H9 (cell line): ENCODE measurements at regions not wholly inside any gene's neighbourhood (a gene's known extent, or its start where the extent isn't known, plus 50 kb on each side); places are given as distances from the start of the nearest gene placed in this dataset.

ENCODE experiments used
- DNase-seq: peaks from one replicate; pipeline ENCODE4 v3.0.0-alpha.2; 2017
- H2AFZ ChIP-seq: one replicate; pipeline ENCODE4 v1.6.1; 2013; ENCODE audit warnings: mild to moderate bottlenecking, low read length, control low read depth, moderate library complexity
- H2AK5ac ChIP-seq: 2 replicates; pipeline ENCODE4 v1.6.1; 2013; ENCODE audit warnings: low read length, control low read depth, mixed read lengths; ENCODE audit not compliant: insufficient read length
- H2BK120ac ChIP-seq: one replicate; pipeline ENCODE4 v1.6.1; 2013; ENCODE audit warnings: low read depth, mild to moderate bottlenecking, low read length, control low read depth, inconsistent platforms; ENCODE audit not compliant: poor library complexity, severe bottlenecking
- H2BK12ac ChIP-seq: 2 replicates; pipeline ENCODE4 v1.6.1; 2013; ENCODE audit warnings: low read length, control low read depth, mixed read lengths, low read depth; ENCODE audit not compliant: insufficient read length
- H2BK15ac ChIP-seq: 2 replicates; pipeline ENCODE4 v1.6.1; 2013; ENCODE audit warnings: low read depth, low read length, control low read depth
- H2BK20ac ChIP-seq: one replicate; pipeline ENCODE4 v1.6.1; 2013; ENCODE audit warnings: low read depth, mild to moderate bottlenecking, low read length, control low read depth, inconsistent platforms; ENCODE audit not compliant: poor library complexity, severe bottlenecking
- H2BK5ac ChIP-seq: 2 replicates; pipeline ENCODE4 v1.6.1; 2013; ENCODE audit warnings: low read length, control low read depth, mixed read lengths; ENCODE audit not compliant: insufficient read length
- H3K14ac ChIP-seq: 2 replicates; pipeline ENCODE4 v1.6.1; 2013; ENCODE audit warnings: low read length, control low read depth; ENCODE audit not compliant: insufficient read depth
- H3K18ac ChIP-seq: 2 replicates; pipeline ENCODE4 v1.6.1; 2013; ENCODE audit warnings: low read depth, mild to moderate bottlenecking, mixed read lengths, low read length, control low read depth; ENCODE audit not compliant: insufficient read length
- H3K23ac ChIP-seq: 2 replicates; pipeline ENCODE4 v1.6.1; 2013; ENCODE audit warnings: low read length, control low read depth, mixed read lengths, low read depth; ENCODE audit not compliant: insufficient read length
- H3K23me2 ChIP-seq: 2 replicates; pipeline ENCODE4 v1.6.1; 2013; ENCODE audit warnings: low read depth, mild to moderate bottlenecking, mixed read lengths, low read length, control low read depth; ENCODE audit not compliant: insufficient read length, poor library complexity, severe bottlenecking
- H3K27ac ChIP-seq: 2 replicates; pipeline ENCODE4 v1.5.1; 2013; ENCODE audit warnings: low read length, control low read depth, mixed read lengths, low read depth; ENCODE audit not compliant: insufficient read length
- H3K27me3 ChIP-seq: 2 replicates; pipeline ENCODE4 v1.6.1; 2013; ENCODE audit warnings: low read length, control low read depth, inconsistent platforms; ENCODE audit not compliant: insufficient read depth
- H3K4ac ChIP-seq: 2 replicates; pipeline ENCODE4 v1.6.1; 2013; ENCODE audit warnings: low read depth, mild to moderate bottlenecking, control low read depth, inconsistent platforms, low read length, moderate library complexity
- H3K4me1 ChIP-seq: 2 replicates; pipeline ENCODE4 v1.6.1; 2013; ENCODE audit warnings: low read length, control low read depth, inconsistent platforms; ENCODE audit not compliant: insufficient read depth
- H3K4me2 ChIP-seq: 2 replicates; pipeline ENCODE4 v1.6.1; 2013; ENCODE audit warnings: low read length, control low read depth, mixed read lengths; ENCODE audit not compliant: insufficient read length, insufficient read depth
- H3K56ac ChIP-seq: 2 replicates; pipeline ENCODE4 v1.6.1; 2013; ENCODE audit warnings: low read depth, mild to moderate bottlenecking, mixed read lengths, low read length, control low read depth; ENCODE audit not compliant: insufficient read length
- H3K79me1 ChIP-seq: 2 replicates; pipeline ENCODE4 v1.6.1; 2013; ENCODE audit warnings: low read depth, mild to moderate bottlenecking, moderate library complexity, low read length, control low read depth, inconsistent platforms; ENCODE audit not compliant: insufficient read depth, poor library complexity, severe bottlenecking
- H3K79me2 ChIP-seq: 2 replicates; pipeline ENCODE4 v1.6.1; 2013; ENCODE audit warnings: low read length, control low read depth, inconsistent platforms; ENCODE audit not compliant: insufficient read depth
- H3K9ac ChIP-seq: 2 replicates; pipeline ENCODE4 v1.6.1; 2013; ENCODE audit warnings: low read length, control low read depth, mixed read lengths; ENCODE audit not compliant: insufficient read length; ENCODE audit errors: extremely low read depth
- H3K9me3 ChIP-seq: one replicate; pipeline ENCODE4 v1.6.1; 2013; ENCODE audit warnings: low read depth, low read length, inconsistent platforms; ENCODE audit not compliant: control insufficient read depth
- H3T11ph ChIP-seq: one replicate; pipeline ENCODE4 v1.6.1; 2013; ENCODE audit warnings: mild to moderate bottlenecking, low read length, control low read depth, inconsistent platforms
- H4K20me1 ChIP-seq: one replicate; pipeline ENCODE4 v1.6.1; 2013; ENCODE audit not compliant: control insufficient read depth, insufficient read length, insufficient read depth
- H4K5ac ChIP-seq: 2 replicates; pipeline ENCODE4 v1.6.1; 2013; ENCODE audit warnings: low read depth, mild to moderate bottlenecking, mixed read lengths, low read length, control low read depth; ENCODE audit not compliant: insufficient read length
- H4K8ac ChIP-seq: replicated peaks from 2 replicates; pipeline ENCODE4 v1.6.1; 2013; ENCODE audit warnings: low read length, control low read depth, mixed read lengths, low read depth; ENCODE audit not compliant: insufficient read length
- H4K91ac ChIP-seq: 2 replicates; pipeline ENCODE4 v1.6.1; 2013; ENCODE audit warnings: low read depth, mild to moderate bottlenecking, moderate library complexity, mixed read lengths, low read length, control low read depth; ENCODE audit not compliant: insufficient read length
- H3K27ac Mint-ChIP-seq, 3 experiments: 2 replicates in 2 of 3; 3 replicates in 1 of 3; pipeline ENCODE4 v1.8.0; 2020 to 2021; ENCODE audit warnings: mixed read lengths in 3 of 3, mild to moderate bottlenecking in 1 of 3, moderate library complexity in 1 of 3
- H3K27me3 Mint-ChIP-seq: 2 replicates; pipeline ENCODE4 v1.8.0; 2021; ENCODE audit warnings: low read depth, mild to moderate bottlenecking, moderate library complexity, mixed read lengths
- H3K36me3 Mint-ChIP-seq, 3 experiments: 2 replicates in 2 of 3; 3 replicates in 1 of 3; pipeline ENCODE4 v1.8.0; 2020 to 2021; ENCODE audit warnings: low read depth in 3 of 3, mixed read lengths in 3 of 3; ENCODE audit not compliant: insufficient read depth in 1 of 3
- H3K4me1 Mint-ChIP-seq, 2 experiments: 2 replicates each; pipeline ENCODE4 v1.8.0; 2020; ENCODE audit warnings: mixed read lengths in 2 of 2
- H3K4me3 Mint-ChIP-seq, 2 experiments: 2 replicates in 1 of 2; 3 replicates in 1 of 2; pipeline ENCODE4 v1.8.0; 2020 to 2021; ENCODE audit warnings: mild to moderate bottlenecking in 2 of 2, mixed read lengths in 2 of 2, moderate library complexity in 1 of 2
- H3K9me3 Mint-ChIP-seq, 2 experiments: 2 replicates in 1 of 2; 3 replicates in 1 of 2; pipeline ENCODE4 v1.8.0; 2020; ENCODE audit warnings: mild to moderate bottlenecking in 2 of 2, mixed read lengths in 2 of 2, moderate library complexity in 1 of 2
- CTCF ChIP-seq: fragments of 200-600 bp; sonication (generic); conservative IDR thresholded peaks from 3 replicates; pipeline ENCODE4 v1.8.0; 2021; ENCODE audit warnings: antibody characterized with exemption, mild to moderate bottlenecking
- WGBS: extraction: QIAGEN DNeasy Blood & Tissue Kit; methylation state at CpG from one replicate; pipeline ENCODE4 v1.1.7; 2013; ENCODE audit warnings: missing lambda C conversion rate, low lambda C conversion rate, mixed read lengths; ENCODE audit not compliant: insufficient read length; ENCODE audit errors: extremely low coverage; 5-methylcytosine and 5-hydroxymethylcytosine counted together

- no peak overlapping the region for H4K8ac ChIP-seq
- H3K56ac ChIP-seq = no peak overlapping the region
- H3K18ac ChIP-seq = no peak overlapping the region
- no peak overlapping the region for H2AFZ ChIP-seq
- no peak overlapping the region for H3K14ac ChIP-seq
- H3K4me3 Mint-ChIP-seq = no peak overlapping the region
- H3K27ac ChIP-seq = no peak overlapping the region
- TF ChIP-seq CTCF = no peak
- H3K36me3 Mint-ChIP-seq = peaks cover 0 to 3% (median 1%) of the 10 kb centered on the region in 3 experiments; a peak in 2 of 7 replicates
- no peak overlapping the region for H3K27ac Mint-ChIP-seq
- no peaks in the 10 kb centered on the region for H3K23me2 ChIP-seq
- H3K9me3 Mint-ChIP-seq = peaks cover 58 to 63% of the 10 kb centered on the region in 2 experiments
- H2BK20ac ChIP-seq = no peak overlapping the region
- no peaks in the 10 kb centered on the region for H3K79me1 ChIP-seq
- peaks cover 4% of the 10 kb centered on the region for H3K9me3 ChIP-seq
- no peak overlapping the region for H2BK120ac ChIP-seq
- H3K27me3 ChIP-seq = no peaks in the 10 kb centered on the region
- H2AK5ac ChIP-seq = no peak overlapping the region
- H4K5ac ChIP-seq = no peak overlapping the region
- H3K9ac ChIP-seq = no peak overlapping the region
- H3T11ph ChIP-seq = no peak overlapping the region
- no peaks in the 10 kb centered on the region for H3K4me1 ChIP-seq
- H3K4me1 Mint-ChIP-seq = peaks cover 0 to 2% of the 10 kb centered on the region in 2 experiments; a peak in 1 of 4 replicates
- H3K4me2 ChIP-seq = no peak overlapping the region
- H2BK12ac ChIP-seq = no peak overlapping the region
- no peak overlapping the region for H3K23ac ChIP-seq
- no CpG with 5 or more reads among the region's 3 CpGs for WGBS
- peaks cover 3% of the 10 kb centered on the region; the same call in 1 of the 2 replicates for H3K27me3 Mint-ChIP-seq
- H3K4ac ChIP-seq = no peak overlapping the region
- DNase-seq = no peak
- no peak overlapping the region for H2BK5ac ChIP-seq
- no peaks in the 10 kb centered on the region for H3K79me2 ChIP-seq
- H2BK15ac ChIP-seq = no peak overlapping the region
- H4K20me1 ChIP-seq = no peaks in the 10 kb centered on the region
- H4K91ac ChIP-seq = no peak overlapping the region
Measured at GRCh38 chrX:38482183-38482582, 79.2 kb upstream of the TSPAN7 start.
